Vagina (tissue), 2 donors: ENCODE measurements at regions not wholly inside any gene's neighbourhood (a gene's known extent, or its start where the extent isn't known, plus 50 kb on each side); places are given as distances from the start of the nearest gene placed in this dataset.

Experiments used
- DNase-seq, 2 donors: peaks; one replicate each; pipeline ENCODE4 v3.0.0-alpha.2; 2017; ENCODE audit errors: extremely low spot score in 2 of 2
- H3K27ac ChIP-seq: fragments of 200-600 bp; sonication (generic); one replicate; pipeline ENCODE4 v1.5.1; 2019
- H3K27me3 ChIP-seq: fragments of 200-600 bp; sonication (generic); one replicate; pipeline ENCODE4 v1.5.1; 2019
- H3K36me3 ChIP-seq, 2 donors: fragments of 200-600 bp; sonication (generic); one replicate each; pipeline ENCODE4 v1.5.1; 2017 to 2019
- H3K4me1 ChIP-seq: fragments of 200-600 bp; sonication (generic); one replicate; pipeline ENCODE4 v1.5.1; 2019
- H3K4me3 ChIP-seq, 2 donors: fragments of 200-600 bp; sonication (generic); 1 replicate in 1 of 2; 2 replicates in 1 of 2; pipeline ENCODE4 v1.5.1; 2016 to 2019
- H3K9me3 ChIP-seq: fragments of 200-600 bp; sonication (generic); one replicate; pipeline ENCODE4 v1.5.1; 2019
- POLR2A ChIP-seq, 2 donors: fragments of 450-650 bp; IDR thresholded peaks; one replicate each; pipeline ENCODE4 v1.6.1; 2017; ENCODE audit warnings: antibody characterized with exemption in 2 of 2, mild to moderate bottlenecking in 2 of 2, moderate library complexity in 2 of 2
- POLR2AphosphoS5 ChIP-seq, 2 donors: sonication (generic); formaldehyde crosslinking; IDR thresholded peaks; one replicate each; pipeline ENCODE4 v1.9.0; 2017; ENCODE audit warnings: antibody characterized with exemption in 2 of 2, mild to moderate bottlenecking in 2 of 2, low read depth in 1 of 2; ENCODE audit not compliant: insufficient read depth in 1 of 2
- intact Hi-C: fragments of 100-400 bp; cut with DNase I; formaldehyde crosslinking; loops from one replicate; pipeline ENCODE4 v1.15.1; 2023
- TF ChIP-seq, protein P1 (sequence below), 3 experiments: fragments of 450-650 bp in 2 of 3; fragments of 200-600 bp in 1 of 3; sonication (generic) in 1 of 3; IDR thresholded peaks; one replicate each; pipeline ENCODE4 v1.5.1; 2017 to 2019; ENCODE audit warnings: antibody characterized with exemption in 3 of 3, mild to moderate bottlenecking in 2 of 3, moderate library complexity in 2 of 3

DNA sequence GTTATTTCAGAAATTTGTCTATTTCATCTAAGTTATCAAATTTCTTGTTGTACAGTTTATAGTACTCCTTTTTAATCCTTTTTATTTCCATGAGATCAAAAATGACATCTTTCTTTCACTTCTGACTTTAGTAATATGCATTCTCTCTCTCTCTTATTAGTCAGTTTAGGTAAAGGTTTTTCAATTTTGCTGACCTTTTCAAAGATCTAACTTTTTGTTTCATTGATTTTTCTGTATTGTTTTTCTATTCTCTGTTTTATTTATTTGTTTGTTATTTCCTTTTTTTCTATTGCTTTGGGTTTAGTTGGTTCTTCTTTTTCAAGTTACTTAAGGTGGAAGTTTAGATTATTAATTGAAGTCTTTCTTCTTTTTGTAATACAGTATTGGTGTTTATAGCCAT lies 294.2 kb downstream of the CCDC85A start:
- no peak for TF ChIP-seq POLR2AphosphoS5 (IDR thresholded peaks at IDR 0.05; ENCODE audit: insufficient read depth in 1 of 2, low read depth in 1 of 2)
- TF ChIP-seq POLR2A (IDR thresholded peaks at IDR 0.05) = no peak
- TF ChIP-seq, protein P1, sequence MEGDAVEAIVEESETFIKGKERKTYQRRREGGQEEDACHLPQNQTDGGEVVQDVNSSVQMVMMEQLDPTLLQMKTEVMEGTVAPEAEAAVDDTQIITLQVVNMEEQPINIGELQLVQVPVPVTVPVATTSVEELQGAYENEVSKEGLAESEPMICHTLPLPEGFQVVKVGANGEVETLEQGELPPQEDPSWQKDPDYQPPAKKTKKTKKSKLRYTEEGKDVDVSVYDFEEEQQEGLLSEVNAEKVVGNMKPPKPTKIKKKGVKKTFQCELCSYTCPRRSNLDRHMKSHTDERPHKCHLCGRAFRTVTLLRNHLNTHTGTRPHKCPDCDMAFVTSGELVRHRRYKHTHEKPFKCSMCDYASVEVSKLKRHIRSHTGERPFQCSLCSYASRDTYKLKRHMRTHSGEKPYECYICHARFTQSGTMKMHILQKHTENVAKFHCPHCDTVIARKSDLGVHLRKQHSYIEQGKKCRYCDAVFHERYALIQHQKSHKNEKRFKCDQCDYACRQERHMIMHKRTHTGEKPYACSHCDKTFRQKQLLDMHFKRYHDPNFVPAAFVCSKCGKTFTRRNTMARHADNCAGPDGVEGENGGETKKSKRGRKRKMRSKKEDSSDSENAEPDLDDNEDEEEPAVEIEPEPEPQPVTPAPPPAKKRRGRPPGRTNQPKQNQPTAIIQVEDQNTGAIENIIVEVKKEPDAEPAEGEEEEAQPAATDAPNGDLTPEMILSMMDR (IDR thresholded peaks at IDR 0.05) = no peak
- H3K36me3 ChIP-seq = no peaks in the 10 kb centered on the region
- H3K4me1 ChIP-seq = no peaks in the 10 kb centered on the region
- H3K27ac ChIP-seq = no peak overlapping the region
- no peaks in the 10 kb centered on the region for H3K9me3 ChIP-seq
- no peak for DNase-seq
- no peaks in the 10 kb centered on the region for H3K27me3 ChIP-seq
- H3K4me3 ChIP-seq = no peak overlapping the region
- intact Hi-C loops = no loop called here

DNA sequence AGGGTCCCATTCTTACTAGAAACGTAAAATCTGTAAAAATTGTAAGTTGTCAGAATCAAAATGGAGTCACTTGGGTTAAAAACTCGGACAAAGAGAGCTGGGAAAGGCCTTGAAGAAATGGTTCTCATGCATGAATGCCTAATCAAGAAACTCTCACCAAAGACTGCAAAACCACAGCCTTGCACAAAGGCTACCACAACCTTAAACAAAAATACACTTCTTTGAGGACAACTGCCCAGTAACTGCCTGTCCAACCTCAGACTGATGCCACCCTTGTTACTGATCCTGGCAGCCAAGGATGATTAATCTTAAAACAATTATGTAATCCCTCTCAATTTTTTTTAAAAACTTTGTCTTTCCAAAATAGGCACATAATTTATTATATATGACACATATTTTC lies 299.3 kb downstream of the CCDC85A start:
- Histone ChIP-seq H3K27ac (no peak overlapping the region), H3K9me3 (no peaks in the 10 kb centered on the region), H3K36me3 (no peaks in the 10 kb centered on the region), H3K4me3 (no peak overlapping the region), H3K4me1 (no peaks in the 10 kb centered on the region), H3K27me3 (no peaks in the 10 kb centered on the region)
- intact Hi-C loops = no loop called here
- TF ChIP-seq, protein P1 (IDR thresholded peaks at IDR 0.05) = no peak
- no peak for DNase-seq

DNA sequence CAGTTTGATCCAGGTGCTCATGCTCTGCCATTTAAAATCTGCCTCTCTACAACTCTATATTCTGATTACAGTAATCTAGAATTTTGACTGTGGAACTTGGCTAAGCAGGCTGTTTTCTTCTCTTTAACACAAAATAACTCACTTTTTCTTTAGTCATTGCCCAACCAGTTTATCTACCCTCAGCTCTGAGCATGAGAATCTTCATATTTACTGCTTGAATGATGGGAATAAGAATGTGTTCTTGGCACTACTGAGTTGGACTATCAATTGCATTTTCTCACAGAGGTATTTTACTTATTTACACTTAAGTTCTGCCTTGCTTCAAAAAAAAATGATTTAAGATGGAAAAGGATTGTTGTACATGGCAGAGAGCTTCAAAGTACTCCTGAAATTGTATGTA lies 301.1 kb downstream of the CCDC85A start:
- no peak for DNase-seq
- no peaks in the 10 kb centered on the region for H3K36me3 ChIP-seq
- H3K4me1 ChIP-seq = no peaks in the 10 kb centered on the region
- intact Hi-C loops = no loop called here
- H3K4me3 ChIP-seq = no peak overlapping the region
- H3K27ac ChIP-seq = no peak overlapping the region
- no peak for TF ChIP-seq POLR2A (IDR thresholded peaks at IDR 0.05)
- H3K27me3 ChIP-seq = no peaks in the 10 kb centered on the region
- no peaks in the 10 kb centered on the region for H3K9me3 ChIP-seq

DNA sequence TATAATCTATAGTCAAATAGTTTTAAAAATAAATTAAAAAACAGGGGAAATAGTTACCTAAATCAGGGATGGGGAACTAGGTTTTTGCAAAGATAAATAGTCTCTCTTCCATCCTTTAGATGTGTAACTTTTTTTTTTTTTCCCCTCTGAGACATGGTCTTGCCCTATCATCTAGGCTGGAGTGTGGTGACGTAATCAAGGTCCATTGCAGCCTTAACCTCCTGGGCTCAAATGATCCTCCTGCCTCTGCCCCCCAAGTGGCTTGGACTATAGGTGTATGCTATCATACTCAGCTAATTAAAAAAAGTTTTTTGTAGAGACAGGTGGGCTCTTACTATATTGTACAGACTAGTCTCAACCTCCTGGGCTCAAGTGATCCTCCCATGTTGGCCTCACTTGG lies 316.5 kb downstream of the CCDC85A start:
- intact Hi-C loops = no loop called here
- no peaks in the 10 kb centered on the region for H3K36me3 ChIP-seq
- no peak overlapping the region for H3K27ac ChIP-seq
- no peak for DNase-seq
- no peaks in the 10 kb centered on the region for H3K4me1 ChIP-seq
- TF ChIP-seq POLR2AphosphoS5 (IDR thresholded peaks at IDR 0.05; ENCODE audit: insufficient read depth in 1 of 2, low read depth in 1 of 2) (no peak), POLR2A (IDR thresholded peaks at IDR 0.05) (no peak)
- TF ChIP-seq, protein P1 (IDR thresholded peaks at IDR 0.05) = no peak
- H3K9me3 ChIP-seq = no peaks in the 10 kb centered on the region
- H3K27me3 ChIP-seq = no peaks in the 10 kb centered on the region
- no peak overlapping the region for H3K4me3 ChIP-seq

DNA sequence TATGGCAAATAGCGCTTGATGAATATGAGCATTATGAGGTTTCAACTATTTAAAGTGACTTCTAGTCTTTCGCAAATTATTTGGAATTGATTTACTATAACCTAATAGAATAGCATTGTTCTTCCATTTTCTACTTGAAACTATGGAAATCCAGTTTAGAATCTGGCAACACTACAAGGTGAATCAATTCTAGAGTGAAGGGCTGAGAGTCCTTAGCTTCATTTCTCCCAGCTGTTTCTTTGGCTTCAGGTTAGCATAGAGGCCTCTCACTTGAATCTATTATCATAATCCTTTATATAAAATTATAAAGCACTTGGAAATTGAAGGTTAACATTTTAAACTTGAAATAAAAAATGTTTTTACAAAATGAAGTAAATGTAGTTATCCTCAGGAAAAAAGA lies 318.8 kb downstream of the CCDC85A start:
- Histone ChIP-seq H3K4me3 (no peak overlapping the region), H3K27me3 (no peaks in the 10 kb centered on the region), H3K27ac (no peak overlapping the region), H3K36me3 (no peaks in the 10 kb centered on the region), H3K4me1 (no peaks in the 10 kb centered on the region), H3K9me3 (no peaks in the 10 kb centered on the region)
- TF ChIP-seq POLR2AphosphoS5 (IDR thresholded peaks at IDR 0.05; ENCODE audit: insufficient read depth in 1 of 2, low read depth in 1 of 2) = no peak
- no peak for TF ChIP-seq POLR2A (IDR thresholded peaks at IDR 0.05)
- TF ChIP-seq, protein P1 (IDR thresholded peaks at IDR 0.05) = no peak
- intact Hi-C loops = no loop called here
- DNase-seq = no peak

DNA sequence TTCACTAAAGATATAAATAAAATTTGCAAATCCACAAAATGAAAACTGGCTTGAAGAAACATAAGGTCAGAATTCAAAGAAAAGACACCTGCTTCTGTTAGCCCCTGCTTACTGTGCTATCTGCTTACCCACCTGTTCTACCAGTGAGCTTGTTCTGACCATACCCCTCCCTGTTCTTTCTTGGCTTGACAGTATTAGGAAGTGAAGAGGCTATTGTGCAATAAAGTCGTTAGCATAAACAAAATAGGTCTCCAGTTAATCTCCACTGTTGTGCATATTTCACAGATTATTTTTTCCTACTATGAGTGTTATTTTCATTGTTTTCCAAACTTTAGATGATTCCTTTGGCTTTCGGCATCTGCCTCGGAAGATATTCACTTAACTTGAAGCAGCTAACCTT lies 322.1 kb downstream of the CCDC85A start:
- H3K4me1 ChIP-seq = no peaks in the 10 kb centered on the region
- H3K27ac ChIP-seq = no peak overlapping the region
- intact Hi-C loops = no loop called here
- DNase-seq = no peak
- no peaks in the 10 kb centered on the region for H3K36me3 ChIP-seq
- no peaks in the 10 kb centered on the region for H3K27me3 ChIP-seq
- no peaks in the 10 kb centered on the region for H3K9me3 ChIP-seq
- TF ChIP-seq, protein P1 (IDR thresholded peaks at IDR 0.05) = no peak
- TF ChIP-seq POLR2AphosphoS5 (IDR thresholded peaks at IDR 0.05; ENCODE audit: insufficient read depth in 1 of 2, low read depth in 1 of 2) = no peak
- TF ChIP-seq POLR2A (IDR thresholded peaks at IDR 0.05) = no peak
- no peak overlapping the region for H3K4me3 ChIP-seq
